Prostate gland (tissue), 2 donors: ENCODE measurements at regions not wholly inside any gene's neighbourhood (a gene's known extent, or its start where the extent isn't known, plus 50 kb on each side); places are given as distances from the start of the nearest gene placed in this dataset.

Source experiments
- POLR2A ChIP-seq: fragments of 450-650 bp; IDR thresholded peaks from one replicate; pipeline ENCODE4 v1.6.1; 2016; ENCODE audit warnings: antibody characterized with exemption, mild to moderate bottlenecking
- TF ChIP-seq, protein P1 (sequence below), 4 experiments: fragments of 200-600 bp in 2 of 4; fragments of 450-650 bp in 2 of 4; sonication (generic) in 2 of 4; IDR thresholded peaks; 1 replicate in 3 of 4; 2 replicates in 1 of 4; pipeline ENCODE4 v1.5.1; 2016 to 2019; ENCODE audit warnings: antibody characterized with exemption in 4 of 4, mild to moderate bottlenecking in 2 of 4, moderate library complexity in 2 of 4

DNA sequence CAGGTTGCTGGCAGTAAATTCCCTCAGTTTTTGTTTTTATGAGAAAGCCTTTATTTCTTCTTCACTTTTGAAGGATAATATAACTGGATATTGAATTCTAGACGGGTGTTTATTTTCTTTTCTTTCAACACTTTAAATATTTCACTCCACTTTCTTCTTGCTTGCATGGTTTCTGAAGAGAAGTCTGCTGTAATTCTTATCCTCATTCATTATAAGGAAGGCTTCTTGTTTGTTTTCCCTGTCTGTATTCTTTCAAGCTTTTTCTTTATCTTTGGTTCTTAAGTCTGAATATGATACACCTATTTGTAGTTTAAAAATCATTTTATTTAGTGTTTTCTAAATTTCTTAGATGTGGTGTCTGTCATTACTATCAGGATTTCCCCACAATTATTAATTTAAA is 1054.3 kb downstream of the TLE1 start:
- TF ChIP-seq, protein P1, sequence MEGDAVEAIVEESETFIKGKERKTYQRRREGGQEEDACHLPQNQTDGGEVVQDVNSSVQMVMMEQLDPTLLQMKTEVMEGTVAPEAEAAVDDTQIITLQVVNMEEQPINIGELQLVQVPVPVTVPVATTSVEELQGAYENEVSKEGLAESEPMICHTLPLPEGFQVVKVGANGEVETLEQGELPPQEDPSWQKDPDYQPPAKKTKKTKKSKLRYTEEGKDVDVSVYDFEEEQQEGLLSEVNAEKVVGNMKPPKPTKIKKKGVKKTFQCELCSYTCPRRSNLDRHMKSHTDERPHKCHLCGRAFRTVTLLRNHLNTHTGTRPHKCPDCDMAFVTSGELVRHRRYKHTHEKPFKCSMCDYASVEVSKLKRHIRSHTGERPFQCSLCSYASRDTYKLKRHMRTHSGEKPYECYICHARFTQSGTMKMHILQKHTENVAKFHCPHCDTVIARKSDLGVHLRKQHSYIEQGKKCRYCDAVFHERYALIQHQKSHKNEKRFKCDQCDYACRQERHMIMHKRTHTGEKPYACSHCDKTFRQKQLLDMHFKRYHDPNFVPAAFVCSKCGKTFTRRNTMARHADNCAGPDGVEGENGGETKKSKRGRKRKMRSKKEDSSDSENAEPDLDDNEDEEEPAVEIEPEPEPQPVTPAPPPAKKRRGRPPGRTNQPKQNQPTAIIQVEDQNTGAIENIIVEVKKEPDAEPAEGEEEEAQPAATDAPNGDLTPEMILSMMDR (IDR thresholded peaks at IDR 0.05) = no peak
- no peak for TF ChIP-seq POLR2A
